Uterus (tissue), 3 donors: ENCODE measurements at regions not wholly inside any gene's neighbourhood (a gene's known extent, or its start where the extent isn't known, plus 50 kb on each side); places are given as distances from the start of the nearest gene placed in this dataset.

ENCODE experiments used
- DNase-seq, 2 donors: peaks; one replicate each; pipeline ENCODE4 v3.0.0-alpha.2; 2019 to 2020
- H3K27ac ChIP-seq, 2 donors: fragments of 200-600 bp; sonication (generic); 1 replicate in 1 of 2; 2 replicates in 1 of 2; pipeline ENCODE4 v1.5.1; 2016 to 2018
- H3K27me3 ChIP-seq, 2 donors: fragments of 200-600 bp; sonication (generic); one replicate each; pipeline ENCODE4 v1.5.1; 2018 to 2019; ENCODE audit warnings: control low read depth in 1 of 2
- H3K36me3 ChIP-seq, 2 donors: fragments of 200-600 bp; sonication (generic); one replicate each; pipeline ENCODE4 v1.5.1; 2019; ENCODE audit warnings: control low read depth in 1 of 2
- H3K4me1 ChIP-seq, 2 donors: fragments of 200-600 bp; sonication (generic); one replicate each; pipeline ENCODE4 v1.5.1; 2018 to 2019; ENCODE audit warnings: control low read depth in 1 of 2
- H3K4me3 ChIP-seq, 2 donors: fragments of 200-600 bp; sonication (generic); 1 replicate in 1 of 2; 2 replicates in 1 of 2; pipeline ENCODE4 v1.5.1; 2018 to 2019; ENCODE audit warnings: mild to moderate bottlenecking in 1 of 2
- H3K9me3 ChIP-seq, 2 donors: fragments of 200-600 bp; sonication (generic); one replicate each; pipeline ENCODE4 v1.5.1; 2019; ENCODE audit warnings: control low read depth in 1 of 2
- POLR2A ChIP-seq, 2 donors: fragments of 450-650 bp; IDR thresholded peaks; one replicate each; pipeline ENCODE4 v1.6.1; 2016; ENCODE audit warnings: antibody characterized with exemption in 2 of 2, mild to moderate bottlenecking in 1 of 2, moderate library complexity in 1 of 2
- intact Hi-C: fragments of 100-400 bp; cut with DNase I; formaldehyde crosslinking; loops from one replicate; pipeline ENCODE4 v1.15.1; 2023; ENCODE audit warnings: low total_unique reads
- TF ChIP-seq, protein P1 (sequence below), 4 experiments: fragments of 200-600 bp in 2 of 4; fragments of 450-650 bp in 2 of 4; sonication (generic) in 2 of 4; IDR thresholded peaks; one replicate each; pipeline ENCODE4 v1.5.1; 2016 to 2019; ENCODE audit warnings: antibody characterized with exemption in 4 of 4, mild to moderate bottlenecking in 2 of 4, moderate library complexity in 1 of 4
- donor health status: DM: yes; HTN: yes; CAD: no.

DNA sequence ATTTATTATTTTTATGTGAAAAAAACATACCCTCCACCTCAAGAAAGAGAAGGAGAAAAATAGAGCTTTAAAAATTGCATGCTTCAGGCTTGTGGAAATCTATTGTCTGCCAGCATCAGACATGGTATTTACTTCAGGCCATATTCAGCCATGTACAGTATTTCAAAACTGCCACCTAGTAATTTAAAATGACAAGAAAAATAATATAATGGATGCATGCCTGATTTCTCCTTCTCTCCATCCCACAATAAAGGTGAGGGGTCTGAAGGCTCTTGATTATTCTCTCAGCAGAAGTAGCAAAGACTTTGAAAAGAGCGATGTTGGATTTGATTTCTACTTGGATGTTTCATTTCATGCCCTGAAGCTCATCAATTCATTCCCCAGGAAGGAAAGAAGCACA lies 250.7 kb downstream of the TBC1D4 start:
- H3K4me1 ChIP-seq, result no peaks in the 10 kb centered on the region
- no peaks in the 10 kb centered on the region for H3K36me3 ChIP-seq
- H3K27ac ChIP-seq, result no peak overlapping the region
- intact Hi-C loops, result no loop called here
- H3K27me3 ChIP-seq, result no peaks in the 10 kb centered on the region
- H3K9me3 ChIP-seq, result no peaks in the 10 kb centered on the region
- TF ChIP-seq POLR2A (IDR thresholded peaks at IDR 0.05), result no peak
- TF ChIP-seq, protein P1, sequence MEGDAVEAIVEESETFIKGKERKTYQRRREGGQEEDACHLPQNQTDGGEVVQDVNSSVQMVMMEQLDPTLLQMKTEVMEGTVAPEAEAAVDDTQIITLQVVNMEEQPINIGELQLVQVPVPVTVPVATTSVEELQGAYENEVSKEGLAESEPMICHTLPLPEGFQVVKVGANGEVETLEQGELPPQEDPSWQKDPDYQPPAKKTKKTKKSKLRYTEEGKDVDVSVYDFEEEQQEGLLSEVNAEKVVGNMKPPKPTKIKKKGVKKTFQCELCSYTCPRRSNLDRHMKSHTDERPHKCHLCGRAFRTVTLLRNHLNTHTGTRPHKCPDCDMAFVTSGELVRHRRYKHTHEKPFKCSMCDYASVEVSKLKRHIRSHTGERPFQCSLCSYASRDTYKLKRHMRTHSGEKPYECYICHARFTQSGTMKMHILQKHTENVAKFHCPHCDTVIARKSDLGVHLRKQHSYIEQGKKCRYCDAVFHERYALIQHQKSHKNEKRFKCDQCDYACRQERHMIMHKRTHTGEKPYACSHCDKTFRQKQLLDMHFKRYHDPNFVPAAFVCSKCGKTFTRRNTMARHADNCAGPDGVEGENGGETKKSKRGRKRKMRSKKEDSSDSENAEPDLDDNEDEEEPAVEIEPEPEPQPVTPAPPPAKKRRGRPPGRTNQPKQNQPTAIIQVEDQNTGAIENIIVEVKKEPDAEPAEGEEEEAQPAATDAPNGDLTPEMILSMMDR (IDR thresholded peaks at IDR 0.05), result no peak
- H3K4me3 ChIP-seq, result no peak overlapping the region
- no peak for DNase-seq

GRCh38 chr13:75226733-75227435 lies 255.1 kb downstream of the TBC1D4 start:
- intact Hi-C loops, result no loop called here
- no peak for DNase-seq

GRCh38 chr13:75226092-75226491 lies 255.9 kb downstream of the TBC1D4 start:
- Histone ChIP-seq H3K9me3 (no peaks in the 10 kb centered on the region), H3K27me3 (no peaks in the 10 kb centered on the region), H3K4me1 (no peaks in the 10 kb centered on the region), H3K4me3 (no peak overlapping the region), H3K36me3 (no peaks in the 10 kb centered on the region), H3K27ac (no peak overlapping the region)
- intact Hi-C loops, result no loop called here
- TF ChIP-seq, protein P1 (IDR thresholded peaks at IDR 0.05), result no peak
- no peak for TF ChIP-seq POLR2A (IDR thresholded peaks at IDR 0.05)
- no peak for DNase-seq

More at GRCh38 chr13:75226733-75227435, 255.1 kb downstream of the TBC1D4 start:
- H3K27ac ChIP-seq, result no peak overlapping the region
- no peaks in the 10 kb centered on the region for H3K9me3 ChIP-seq
- TF ChIP-seq, protein P1 (IDR thresholded peaks at IDR 0.05), result no peak
- no peak for TF ChIP-seq POLR2A (IDR thresholded peaks at IDR 0.05)
- no peak overlapping the region for H3K4me3 ChIP-seq
- H3K27me3 ChIP-seq, result no peaks in the 10 kb centered on the region
- H3K4me1 ChIP-seq, result no peaks in the 10 kb centered on the region
- H3K36me3 ChIP-seq, result no peaks in the 10 kb centered on the region

DNA sequence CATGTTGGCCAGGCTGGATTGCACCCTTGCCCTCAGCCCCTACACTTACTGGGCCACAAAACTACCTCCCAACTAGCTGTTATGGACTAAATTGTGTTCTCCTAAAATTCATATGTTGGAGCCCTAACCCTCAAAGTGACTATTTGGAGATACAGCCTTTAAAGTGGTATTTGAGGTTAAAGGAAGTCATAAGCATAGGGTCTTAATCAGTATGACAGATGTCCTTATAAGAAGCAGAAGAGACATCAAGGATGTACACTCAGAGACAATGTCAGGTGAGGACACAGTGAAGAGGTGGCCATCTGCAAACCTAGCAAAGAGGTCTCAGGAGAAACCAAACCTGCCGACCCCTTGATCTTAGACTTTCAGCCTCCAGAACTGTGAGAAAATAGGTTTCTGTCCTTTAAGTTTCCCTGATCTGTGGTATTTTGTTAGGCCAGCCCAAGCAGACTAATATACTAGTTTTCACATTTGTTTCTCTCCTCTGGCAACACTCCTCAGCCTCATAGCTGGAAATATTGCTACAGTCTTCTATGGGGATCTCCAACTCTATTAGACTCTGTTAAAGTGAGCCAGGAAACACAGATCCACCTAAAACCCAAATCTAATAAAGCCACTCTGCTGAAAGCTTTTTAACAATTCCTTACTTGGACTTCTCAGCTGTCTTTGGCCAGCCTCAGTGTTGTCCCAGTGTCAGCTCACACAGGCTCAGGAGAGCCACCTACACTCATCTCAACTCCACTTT lies 256.5 kb downstream of the TBC1D4 start:
- H3K4me3 ChIP-seq, result no peak overlapping the region
- TF ChIP-seq, protein P1 (IDR thresholded peaks at IDR 0.05), result no peak
- TF ChIP-seq POLR2A (IDR thresholded peaks at IDR 0.05), result no peak
- H3K27ac ChIP-seq, result no peak overlapping the region
- no peaks in the 10 kb centered on the region for H3K4me1 ChIP-seq
- DNase-seq, result no peak
- no peaks in the 10 kb centered on the region for H3K9me3 ChIP-seq
- no peaks in the 10 kb centered on the region for H3K27me3 ChIP-seq
- intact Hi-C loops, result no loop called here
- H3K36me3 ChIP-seq, result no peaks in the 10 kb centered on the region

- intact Hi-C loops, result no loop called here
- H3K27me3 ChIP-seq, result no peaks in the 10 kb centered on the region
- no peak overlapping the region for H3K27ac ChIP-seq
- peaks cover 0 to 6% of the 10 kb centered on the region in 2 donors for H3K4me1 ChIP-seq
- DNase-seq, result no peak
- no peaks in the 10 kb centered on the region for H3K36me3 ChIP-seq
- H3K9me3 ChIP-seq, result no peaks in the 10 kb centered on the region
- TF ChIP-seq POLR2A (IDR thresholded peaks at IDR 0.05), result no peak
- TF ChIP-seq, protein P1 (IDR thresholded peaks at IDR 0.05), result no peak
- H3K4me3 ChIP-seq, result no peak overlapping the region
These were observed 257.8 kb downstream of the TBC1D4 start for GRCh38 chr13:75224053-75224742.
